Vagina (tissue), 2 donors: ENCODE measurements at regions not wholly inside any gene's neighbourhood (a gene's known extent, or its start where the extent isn't known, plus 50 kb on each side); places are given as distances from the start of the nearest gene placed in this dataset.

ENCODE experiments used
- DNase-seq, 2 donors: peaks; one replicate each; pipeline ENCODE4 v3.0.0-alpha.2; 2017; ENCODE audit errors: extremely low spot score in 2 of 2
- H3K27ac ChIP-seq: fragments of 200-600 bp; sonication (generic); one replicate; pipeline ENCODE4 v1.5.1; 2019
- H3K27me3 ChIP-seq: fragments of 200-600 bp; sonication (generic); one replicate; pipeline ENCODE4 v1.5.1; 2019
- H3K36me3 ChIP-seq, 2 donors: fragments of 200-600 bp; sonication (generic); one replicate each; pipeline ENCODE4 v1.5.1; 2017 to 2019
- H3K4me1 ChIP-seq: fragments of 200-600 bp; sonication (generic); one replicate; pipeline ENCODE4 v1.5.1; 2019
- H3K4me3 ChIP-seq, 2 donors: fragments of 200-600 bp; sonication (generic); 1 replicate in 1 of 2; 2 replicates in 1 of 2; pipeline ENCODE4 v1.5.1; 2016 to 2019
- H3K9me3 ChIP-seq: fragments of 200-600 bp; sonication (generic); one replicate; pipeline ENCODE4 v1.5.1; 2019
- POLR2A ChIP-seq, 2 donors: fragments of 450-650 bp; IDR thresholded peaks; one replicate each; pipeline ENCODE4 v1.6.1; 2017; ENCODE audit warnings: antibody characterized with exemption in 2 of 2, mild to moderate bottlenecking in 2 of 2, moderate library complexity in 2 of 2
- POLR2AphosphoS5 ChIP-seq, 2 donors: sonication (generic); formaldehyde crosslinking; IDR thresholded peaks; one replicate each; pipeline ENCODE4 v1.9.0; 2017; ENCODE audit warnings: antibody characterized with exemption in 2 of 2, mild to moderate bottlenecking in 2 of 2, low read depth in 1 of 2; ENCODE audit not compliant: insufficient read depth in 1 of 2
- intact Hi-C: fragments of 100-400 bp; cut with DNase I; formaldehyde crosslinking; loops from one replicate; pipeline ENCODE4 v1.15.1; 2023
- TF ChIP-seq, protein P1 (sequence below), 3 experiments: fragments of 450-650 bp in 2 of 3; fragments of 200-600 bp in 1 of 3; sonication (generic) in 1 of 3; IDR thresholded peaks; one replicate each; pipeline ENCODE4 v1.5.1; 2017 to 2019; ENCODE audit warnings: antibody characterized with exemption in 3 of 3, mild to moderate bottlenecking in 2 of 3, moderate library complexity in 2 of 3

DNA sequence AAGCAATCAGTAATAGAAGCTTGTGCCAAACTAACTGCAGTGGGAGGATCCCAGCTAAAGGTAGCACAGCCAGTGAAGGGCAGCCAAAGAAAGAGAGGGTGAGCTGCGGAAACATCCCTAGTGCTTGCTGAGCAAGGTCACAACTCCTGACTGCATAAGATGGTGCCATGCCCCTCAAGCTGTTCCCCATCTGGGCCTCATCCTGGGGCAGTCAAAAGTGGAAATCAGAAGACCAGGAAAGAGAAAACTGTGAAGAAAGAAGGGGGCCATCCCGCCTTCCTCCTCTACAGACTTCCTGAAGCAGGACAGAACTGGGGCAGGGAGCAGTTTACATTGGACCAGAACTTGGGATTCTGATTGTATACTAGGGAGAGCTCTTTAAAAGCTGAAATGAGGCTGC, 159.2 kb downstream of the TNFSF13B start:
- Histone ChIP-seq H3K36me3 (no peaks in the 10 kb centered on the region), H3K4me1 (no peaks in the 10 kb centered on the region), H3K9me3 (no peaks in the 10 kb centered on the region), H3K27me3 (no peaks in the 10 kb centered on the region), H3K4me3 (no peak overlapping the region), H3K27ac (no peak overlapping the region)
- TF ChIP-seq POLR2AphosphoS5 (IDR thresholded peaks at IDR 0.05; ENCODE audit: insufficient read depth in 1 of 2, low read depth in 1 of 2) (no peak), POLR2A (IDR thresholded peaks at IDR 0.05) (no peak)
- TF ChIP-seq, protein P1, sequence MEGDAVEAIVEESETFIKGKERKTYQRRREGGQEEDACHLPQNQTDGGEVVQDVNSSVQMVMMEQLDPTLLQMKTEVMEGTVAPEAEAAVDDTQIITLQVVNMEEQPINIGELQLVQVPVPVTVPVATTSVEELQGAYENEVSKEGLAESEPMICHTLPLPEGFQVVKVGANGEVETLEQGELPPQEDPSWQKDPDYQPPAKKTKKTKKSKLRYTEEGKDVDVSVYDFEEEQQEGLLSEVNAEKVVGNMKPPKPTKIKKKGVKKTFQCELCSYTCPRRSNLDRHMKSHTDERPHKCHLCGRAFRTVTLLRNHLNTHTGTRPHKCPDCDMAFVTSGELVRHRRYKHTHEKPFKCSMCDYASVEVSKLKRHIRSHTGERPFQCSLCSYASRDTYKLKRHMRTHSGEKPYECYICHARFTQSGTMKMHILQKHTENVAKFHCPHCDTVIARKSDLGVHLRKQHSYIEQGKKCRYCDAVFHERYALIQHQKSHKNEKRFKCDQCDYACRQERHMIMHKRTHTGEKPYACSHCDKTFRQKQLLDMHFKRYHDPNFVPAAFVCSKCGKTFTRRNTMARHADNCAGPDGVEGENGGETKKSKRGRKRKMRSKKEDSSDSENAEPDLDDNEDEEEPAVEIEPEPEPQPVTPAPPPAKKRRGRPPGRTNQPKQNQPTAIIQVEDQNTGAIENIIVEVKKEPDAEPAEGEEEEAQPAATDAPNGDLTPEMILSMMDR (IDR thresholded peaks at IDR 0.05), result no peak
- no peak for DNase-seq
- intact Hi-C loops, result no loop called here

DNA sequence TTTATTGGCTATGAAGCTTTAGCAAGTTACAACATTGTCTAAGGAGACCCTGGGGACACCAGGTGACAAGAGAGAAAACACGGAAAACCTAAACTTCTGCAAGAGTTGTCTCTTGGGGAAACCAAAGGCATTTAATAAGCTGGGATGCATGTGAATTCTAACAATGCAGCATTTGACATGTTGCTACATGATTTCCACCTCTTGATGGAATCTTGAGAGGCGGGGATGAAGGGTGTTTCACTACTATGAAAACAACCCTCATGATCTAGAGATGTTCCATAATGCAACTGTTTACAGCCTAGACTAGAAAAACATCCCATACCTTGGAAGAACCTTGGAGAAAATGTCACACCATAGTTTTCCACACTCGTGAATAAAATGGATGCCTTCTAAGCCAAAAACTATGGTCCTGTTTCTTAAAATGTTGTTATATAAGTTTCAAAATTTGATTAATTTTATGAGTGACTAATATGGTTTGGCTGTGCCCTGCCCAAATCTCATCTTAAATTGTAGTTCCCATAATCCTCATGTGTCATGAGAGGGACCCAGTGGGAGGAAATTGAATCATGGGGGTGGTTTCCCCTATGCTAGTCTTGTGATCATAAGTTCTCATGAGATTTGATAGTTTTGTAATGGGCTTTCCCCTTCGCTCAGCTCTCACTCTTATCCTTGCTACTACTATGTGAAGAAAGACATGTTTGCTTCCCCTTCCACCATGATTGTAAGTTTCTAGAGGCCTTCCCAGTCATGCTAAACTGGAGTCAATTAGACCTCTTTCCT, 164.6 kb downstream of the TNFSF13B start:
- no peak overlapping the region for H3K27ac ChIP-seq
- H3K36me3 ChIP-seq, result no peaks in the 10 kb centered on the region
- H3K27me3 ChIP-seq, result no peaks in the 10 kb centered on the region
- H3K9me3 ChIP-seq, result no peaks in the 10 kb centered on the region
- intact Hi-C loops, result no loop called here
- TF ChIP-seq, protein P1 (IDR thresholded peaks at IDR 0.05), result no peak
- TF ChIP-seq POLR2A (IDR thresholded peaks at IDR 0.05), result no peak
- no peak for TF ChIP-seq POLR2AphosphoS5 (IDR thresholded peaks at IDR 0.05; ENCODE audit: insufficient read depth in 1 of 2, low read depth in 1 of 2)
- no peak for DNase-seq
- H3K4me1 ChIP-seq, result no peaks in the 10 kb centered on the region
- H3K4me3 ChIP-seq, result no peak overlapping the region

DNA sequence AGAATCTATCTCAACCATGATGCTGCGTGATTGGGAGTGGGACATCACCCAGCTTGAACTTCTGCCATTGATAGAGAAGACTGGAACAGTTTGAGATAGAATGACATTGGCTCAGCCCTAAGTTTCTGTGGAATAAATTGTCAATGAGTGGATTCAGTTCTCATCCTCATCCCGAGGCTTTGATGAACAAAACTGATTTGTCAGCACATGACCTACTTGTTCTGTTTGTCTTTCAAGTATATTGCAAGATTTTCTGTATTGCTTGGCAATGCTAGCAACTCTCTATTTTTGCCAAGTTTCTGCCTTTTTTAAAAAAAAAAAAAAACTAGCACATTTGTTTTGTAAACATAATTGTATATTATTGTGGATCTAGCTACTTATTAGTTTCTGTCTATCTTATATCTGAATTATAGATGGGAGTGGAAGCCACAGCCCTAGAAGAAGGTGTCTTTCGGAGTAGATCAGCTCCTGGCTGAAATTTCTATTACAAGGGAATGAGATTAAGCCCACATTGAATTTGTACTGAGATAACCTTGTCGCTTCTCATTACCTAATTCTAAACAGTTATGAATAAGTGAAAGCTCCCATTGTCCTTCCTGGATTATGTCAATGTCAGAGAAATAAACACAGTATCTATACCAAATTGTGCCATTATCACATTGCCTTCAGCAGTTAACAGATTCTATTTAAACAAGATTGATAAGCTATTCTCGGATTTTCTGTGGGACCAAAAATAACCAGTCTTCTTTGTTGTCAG, 166.1 kb downstream of the TNFSF13B start:
- Histone ChIP-seq H3K4me1 (no peaks in the 10 kb centered on the region), H3K36me3 (no peaks in the 10 kb centered on the region), H3K4me3 (no peak overlapping the region), H3K27ac (no peak overlapping the region), H3K27me3 (no peaks in the 10 kb centered on the region), H3K9me3 (no peaks in the 10 kb centered on the region)
- DNase-seq, result no peak
- no peak for TF ChIP-seq POLR2AphosphoS5 (IDR thresholded peaks at IDR 0.05; ENCODE audit: insufficient read depth in 1 of 2, low read depth in 1 of 2)
- TF ChIP-seq, protein P1 (IDR thresholded peaks at IDR 0.05), result no peak
- TF ChIP-seq POLR2A (IDR thresholded peaks at IDR 0.05), result no peak
- intact Hi-C loops, result no loop called here

DNA sequence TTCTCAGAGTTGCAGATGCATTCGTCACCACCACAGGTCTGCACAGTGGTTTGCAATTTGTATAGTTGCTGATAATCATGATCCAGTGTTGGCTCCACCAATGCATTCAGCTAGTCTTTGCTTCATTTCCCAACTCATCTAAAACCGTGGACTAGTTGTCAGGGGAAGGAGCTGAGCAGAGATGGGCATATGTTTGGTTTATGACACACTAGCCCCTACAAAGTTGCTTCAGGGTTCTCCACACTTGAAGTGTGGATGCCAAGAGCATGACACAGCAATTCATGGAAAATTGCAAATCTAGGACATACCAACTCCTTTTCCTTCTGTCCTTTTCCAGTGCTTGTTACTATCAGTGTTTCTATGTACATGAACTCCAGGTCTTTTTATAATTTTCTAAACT, 168.0 kb downstream of the TNFSF13B start:
- no peak for TF ChIP-seq POLR2AphosphoS5 (IDR thresholded peaks at IDR 0.05; ENCODE audit: insufficient read depth in 1 of 2, low read depth in 1 of 2)
- TF ChIP-seq, protein P1 (IDR thresholded peaks at IDR 0.05), result no peak
- no peak for DNase-seq
- intact Hi-C loops, result no loop called here
- Histone ChIP-seq H3K36me3 (no peaks in the 10 kb centered on the region), H3K27ac (no peak overlapping the region), H3K4me3 (no peak overlapping the region), H3K4me1 (no peaks in the 10 kb centered on the region), H3K9me3 (no peaks in the 10 kb centered on the region), H3K27me3 (no peaks in the 10 kb centered on the region)

DNA sequence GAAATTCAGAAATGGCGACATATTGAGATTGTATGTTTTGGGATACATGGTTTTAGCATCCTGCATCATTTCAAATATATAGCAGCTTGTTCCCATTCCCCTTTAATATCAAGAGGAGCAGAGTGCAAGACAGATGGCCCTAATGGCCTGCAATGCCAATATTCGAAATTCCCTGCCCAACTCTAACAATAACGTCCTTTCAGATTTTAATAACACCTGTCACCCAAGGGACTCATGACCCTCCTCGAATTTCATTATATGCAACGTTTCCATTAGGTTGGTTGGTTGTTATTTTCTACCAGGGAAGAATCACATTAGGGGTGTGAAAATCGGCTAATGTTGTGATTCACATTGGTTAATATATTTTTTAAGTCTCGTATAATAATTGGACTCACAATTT, 170.0 kb downstream of the TNFSF13B start:
- TF ChIP-seq, protein P1 (IDR thresholded peaks at IDR 0.05), result no peak
- TF ChIP-seq POLR2AphosphoS5 (IDR thresholded peaks at IDR 0.05; ENCODE audit: insufficient read depth in 1 of 2, low read depth in 1 of 2) (no peak), POLR2A (IDR thresholded peaks at IDR 0.05) (no peak)
- Histone ChIP-seq H3K4me3 (no peak overlapping the region), H3K27me3 (no peaks in the 10 kb centered on the region), H3K9me3 (no peaks in the 10 kb centered on the region), H3K4me1 (no peaks in the 10 kb centered on the region), H3K36me3 (no peaks in the 10 kb centered on the region), H3K27ac (no peak overlapping the region)
- intact Hi-C loops, result no loop called here
- DNase-seq, result no peak
